HG03442 (cell line): ENCODE measurements at regions not wholly inside any gene's neighbourhood (a gene's known extent, or its start where the extent isn't known, plus 50 kb on each side); places are given as distances from the start of the nearest gene placed in this dataset.

Source experiments
- ATAC-seq: cut with Tn5 transposase; IDR thresholded peaks from one replicate; pipeline ENCODE4 v1.9.1; 2021; ENCODE audit warnings: mild to moderate bottlenecking, moderate library complexity; ENCODE audit not compliant: unreplicated experiment

GRCh38 chr9:14520341-14520740, 172.9 kb downstream of the ZDHHC21 start:
- ATAC-seq = no peak

GRCh38 chr9:14517154-14517906, 175.9 kb downstream of the ZDHHC21 start:
- no peak for ATAC-seq

GRCh38 chr9:14516656-14517055, 176.6 kb downstream of the ZDHHC21 start:
- no peak for ATAC-seq

GRCh38 chr9:14515571-14516198, 177.5 kb downstream of the ZDHHC21 start:
- no peak for ATAC-seq

GRCh38 chr9:14515049-14515448, 178.2 kb downstream of the ZDHHC21 start:
- ATAC-seq = no peak

- no peak for ATAC-seq
Observed at GRCh38 chr9:14512942-14513341, 180.3 kb downstream of the ZDHHC21 start.

- peak; percentile 81 for ATAC-seq
Observed at GRCh38 chr9:14511452-14511851, 181.8 kb downstream of the ZDHHC21 start.

GRCh38 chr9:14508884-14509283, 184.3 kb downstream of the ZDHHC21 start:
- ATAC-seq = no peak

GRCh38 chr9:14501366-14501765, 187.4 kb upstream of the NFIB start:
- ATAC-seq = no peak

- peak; percentile 79 for ATAC-seq
Observed at GRCh38 chr9:14500705-14501104, 186.8 kb upstream of the NFIB start.

GRCh38 chr9:14499976-14500375, 186.0 kb upstream of the NFIB start:
- no peak for ATAC-seq

- no peak for ATAC-seq
Observed at GRCh38 chr9:14498824-14499223, 184.9 kb upstream of the NFIB start.

- no peak for ATAC-seq
Observed at GRCh38 chr9:14497476-14497875, 183.5 kb upstream of the NFIB start.

- no peak for ATAC-seq
Observed at GRCh38 chr9:14488421-14489190, 174.7 kb upstream of the NFIB start.

GRCh38 chr9:14487547-14488185, 173.7 kb upstream of the NFIB start:
- no peak for ATAC-seq

GRCh38 chr9:14485366-14485765, 171.4 kb upstream of the NFIB start:
- ATAC-seq = no peak

- no peak for ATAC-seq
Observed at GRCh38 chr9:14482856-14483255, 168.9 kb upstream of the NFIB start.

GRCh38 chr9:14480526-14480925, 166.6 kb upstream of the NFIB start:
- no peak for ATAC-seq

- no peak for ATAC-seq
Observed at GRCh38 chr9:14479163-14479560, 165.2 kb upstream of the NFIB start.

GRCh38 chr9:14478175-14479162, 164.5 kb upstream of the NFIB start:
- no peak for ATAC-seq
